ENCODE measurements at regions not wholly inside any gene's neighbourhood (a gene's known extent, or its start where the extent isn't known, plus 50 kb on each side); places are given as distances from the start of the nearest gene placed in this dataset.
"Not testable (repeated sequence)": the region's sequence is repeated elsewhere in the genome, so short reads cannot be mapped to it uniquely, and the experiment has no call there.

DNA sequence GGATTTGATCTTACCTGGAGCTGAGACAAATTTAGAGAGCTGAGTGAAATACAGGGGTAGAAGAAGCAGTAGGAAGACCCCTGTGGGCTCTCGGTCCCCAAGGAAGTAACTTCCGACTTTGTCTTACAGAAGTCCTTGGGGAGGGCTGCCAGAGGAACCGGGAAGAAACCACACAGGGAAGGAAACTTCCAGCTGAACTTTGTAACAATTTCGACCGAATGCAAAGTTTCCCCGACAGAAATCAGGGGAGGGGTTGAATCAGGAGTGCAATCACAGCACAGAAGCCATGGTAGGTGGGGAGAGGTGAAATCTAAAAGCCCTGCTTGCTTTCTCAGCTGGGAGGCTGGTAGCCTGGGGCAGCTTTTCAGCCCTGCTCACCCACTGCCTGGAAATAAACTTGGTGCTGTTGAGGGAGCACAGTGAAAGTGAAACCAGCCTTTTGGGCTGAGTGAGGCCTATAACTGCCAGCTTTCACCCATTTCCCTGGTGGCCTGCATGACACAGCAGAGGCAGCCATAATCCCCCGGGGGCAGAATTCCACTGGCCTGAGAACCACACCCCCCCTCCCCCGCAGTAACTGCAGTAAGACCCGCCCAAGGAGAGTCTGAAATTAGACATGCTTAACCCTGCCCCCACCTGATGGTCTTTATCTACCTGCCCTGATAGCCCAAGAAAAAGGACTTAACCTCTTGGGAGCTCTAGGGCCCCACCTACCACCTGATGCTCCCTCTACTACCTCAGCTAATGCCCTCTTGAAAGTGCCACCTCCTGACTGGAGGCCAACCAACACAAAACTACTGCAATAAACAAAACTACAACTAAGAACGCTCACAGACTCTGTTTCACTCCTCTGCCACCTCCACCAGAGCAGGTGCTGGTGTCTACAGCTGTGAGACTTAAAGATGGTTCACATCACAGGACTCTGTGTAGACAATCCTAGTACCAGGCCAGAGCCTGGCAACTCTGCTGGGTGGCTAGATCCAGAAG is 248.2 kb downstream of the PARM1 start:
- DNase-seq = no peak

DNA sequence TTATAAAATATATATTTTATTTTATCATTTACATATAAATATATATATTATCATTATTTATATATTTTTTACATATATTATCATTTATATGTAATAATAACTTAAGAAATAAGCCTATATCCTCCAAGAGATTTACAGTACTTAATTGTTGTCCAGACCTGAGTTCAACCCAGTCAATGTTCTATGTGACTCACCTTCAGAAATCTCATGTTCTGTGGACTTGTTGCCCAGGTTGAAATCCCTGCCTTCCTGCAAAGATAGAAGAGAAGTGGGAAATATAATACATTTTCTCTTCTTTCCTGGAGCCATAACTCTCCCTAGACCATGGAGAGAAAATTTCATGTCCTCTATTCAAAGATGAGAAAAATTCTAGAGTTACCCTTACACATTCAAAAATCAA is 247.3 kb downstream of the PARM1 start:
- DNase-seq = no peak

DNA sequence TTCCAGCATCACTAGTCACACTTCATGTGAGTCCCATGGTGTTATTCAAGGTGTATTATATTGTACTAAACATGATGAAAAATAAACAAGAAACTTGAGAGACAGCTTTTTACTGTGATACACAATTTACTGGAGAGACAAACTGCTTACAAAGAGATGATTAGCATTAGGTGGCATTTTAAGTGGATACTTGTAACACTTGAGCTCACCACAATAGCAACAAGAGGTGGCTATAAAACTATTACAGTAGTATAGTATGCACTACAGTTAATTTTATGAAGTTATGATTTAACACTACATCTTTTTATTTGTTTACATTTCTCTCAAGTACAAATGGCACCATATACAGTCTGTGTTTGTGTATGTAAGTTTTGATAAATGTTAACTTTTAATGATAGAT is 246.6 kb downstream of the PARM1 start:
- DNase-seq = no peak

DNA sequence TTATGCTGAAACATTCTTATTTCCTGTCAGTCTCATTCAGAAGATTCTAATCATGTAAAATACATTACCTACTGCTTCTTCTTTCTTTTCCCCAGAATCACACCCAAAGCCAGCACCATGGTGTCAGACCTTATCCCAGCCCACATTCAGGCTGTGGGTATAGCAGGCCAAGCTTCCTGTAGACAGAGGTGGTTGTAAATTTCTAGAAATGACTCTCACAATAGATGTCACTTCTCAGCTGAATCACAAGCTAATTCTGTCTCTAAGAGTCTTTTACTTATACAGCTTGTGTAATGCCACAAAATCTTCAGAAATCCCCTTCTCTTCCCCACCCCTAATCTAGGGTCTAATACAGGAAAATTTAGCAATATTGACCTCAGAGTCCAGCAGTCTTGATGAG is 239.6 kb downstream of the PARM1 start:
- peak; percentile 1 to 27 (median 6) for DNase-seq

DNA sequence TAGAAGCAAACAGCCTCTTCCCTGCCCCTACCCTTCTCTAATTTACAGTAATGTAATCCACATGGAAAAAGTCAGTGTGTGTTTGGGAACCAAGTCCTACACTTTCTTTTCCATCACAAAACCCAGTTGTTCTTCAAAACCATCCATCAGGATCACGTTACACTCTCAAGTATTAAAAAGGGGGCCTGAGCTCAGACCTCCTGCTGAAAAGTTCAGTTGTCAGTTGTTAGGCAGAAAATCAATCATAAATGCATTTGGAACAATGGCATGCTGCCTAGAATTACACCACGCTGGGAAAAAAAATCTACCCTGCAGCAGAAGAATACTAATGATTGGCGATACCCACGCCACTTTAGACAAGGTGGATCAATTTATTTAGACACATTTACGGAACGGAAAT is 236.5 kb downstream of the PARM1 start:
- no peak for DNase-seq

DNA sequence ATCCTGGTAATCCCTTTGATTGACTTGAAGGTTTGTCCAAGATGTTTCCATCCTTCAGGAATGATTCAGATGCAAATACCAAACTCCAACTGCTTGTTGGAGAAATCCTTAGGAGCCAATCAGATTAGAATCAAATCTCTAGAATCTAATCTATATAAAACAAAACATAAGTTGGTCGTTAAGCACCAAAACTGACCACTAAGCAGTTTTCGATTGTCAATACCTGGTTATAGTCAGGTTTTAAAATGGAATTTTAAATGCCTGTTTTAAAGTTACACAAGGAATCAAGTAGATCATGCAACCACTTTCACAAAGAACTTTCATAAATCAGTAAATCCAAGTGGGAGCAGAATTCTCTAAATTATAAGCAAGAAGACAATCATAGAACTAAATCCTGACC is 236.1 kb downstream of the PARM1 start:
- no peak for DNase-seq

DNA sequence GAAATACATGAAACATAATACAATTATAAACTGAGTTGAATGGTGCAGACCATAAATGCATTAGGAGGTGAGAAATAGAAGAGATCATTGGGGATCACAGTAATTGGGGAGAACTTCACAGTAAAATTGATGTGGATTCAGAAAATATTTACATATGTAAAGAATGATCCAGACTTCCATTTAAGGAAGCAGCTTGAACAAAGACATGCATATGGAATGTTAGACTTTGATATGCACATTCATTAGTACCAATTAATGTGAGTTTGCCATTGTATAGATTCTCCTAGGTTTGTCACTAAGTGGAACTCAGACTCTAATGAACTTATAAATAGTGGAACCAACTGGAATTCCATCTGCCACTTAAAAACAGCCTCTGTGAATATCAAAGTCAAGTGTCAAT is 235.6 kb downstream of the PARM1 start:
- DNase-seq = no peak

DNA sequence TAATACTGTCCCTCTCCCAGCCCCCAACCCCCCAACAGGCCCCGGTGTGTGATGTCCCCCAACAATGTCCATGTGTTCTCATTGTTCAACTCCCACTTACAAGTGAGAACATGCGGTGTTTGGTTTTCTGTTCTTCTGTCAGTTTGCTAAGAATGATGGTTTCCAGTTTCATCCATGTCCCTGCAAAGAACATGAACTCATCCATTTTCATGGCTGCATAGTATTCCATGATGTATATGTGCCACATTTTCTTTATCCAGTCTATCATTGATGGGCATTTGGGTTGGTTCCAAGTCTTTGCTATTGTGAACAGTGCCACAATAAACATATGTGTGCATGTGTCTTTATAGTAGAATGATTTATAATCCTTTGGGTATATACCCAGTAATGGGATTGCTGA is 232.2 kb downstream of the PARM1 start:
- DNase-seq = not testable (repeated sequence)

DNA sequence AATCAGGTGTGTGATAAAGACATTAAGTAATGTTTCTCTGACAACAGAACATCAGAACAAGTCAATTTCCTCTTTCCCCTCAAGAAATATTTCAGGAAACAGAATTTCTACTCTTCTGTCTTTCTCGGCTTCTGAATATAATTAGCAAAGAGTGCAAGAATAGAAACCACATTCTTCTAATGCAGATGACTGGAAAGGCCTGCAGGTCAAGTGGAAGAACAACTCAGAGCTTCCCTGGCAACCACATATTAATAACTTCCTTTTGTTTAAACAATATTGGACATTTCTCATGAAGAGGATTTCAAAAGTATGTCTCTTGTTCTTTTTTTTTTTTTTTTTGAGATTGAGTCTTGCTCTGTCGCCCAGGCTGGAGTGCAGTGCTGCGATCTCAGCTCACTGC is 225.5 kb downstream of the PARM1 start:
- no peak for DNase-seq

DNA sequence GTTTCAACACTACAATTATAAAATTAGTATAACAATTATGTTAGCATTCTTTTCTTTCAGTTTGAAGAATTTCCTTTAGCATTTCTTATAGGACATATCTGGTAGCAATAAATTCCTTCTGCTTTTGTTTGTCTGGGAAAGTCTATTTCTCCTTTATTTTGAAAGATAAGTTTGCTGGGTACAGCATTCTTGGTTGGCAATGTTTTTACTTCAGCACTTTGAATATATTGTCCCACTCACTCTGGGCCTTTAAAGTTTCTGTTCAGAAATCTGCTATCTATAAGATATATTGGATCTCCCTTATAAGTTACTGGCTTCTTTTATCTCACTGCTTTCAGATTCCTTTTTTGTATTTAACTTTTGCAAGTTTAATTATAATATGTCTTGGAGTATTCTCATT is 222.1 kb downstream of the PARM1 start:
- DNase-seq = no peak

DNA sequence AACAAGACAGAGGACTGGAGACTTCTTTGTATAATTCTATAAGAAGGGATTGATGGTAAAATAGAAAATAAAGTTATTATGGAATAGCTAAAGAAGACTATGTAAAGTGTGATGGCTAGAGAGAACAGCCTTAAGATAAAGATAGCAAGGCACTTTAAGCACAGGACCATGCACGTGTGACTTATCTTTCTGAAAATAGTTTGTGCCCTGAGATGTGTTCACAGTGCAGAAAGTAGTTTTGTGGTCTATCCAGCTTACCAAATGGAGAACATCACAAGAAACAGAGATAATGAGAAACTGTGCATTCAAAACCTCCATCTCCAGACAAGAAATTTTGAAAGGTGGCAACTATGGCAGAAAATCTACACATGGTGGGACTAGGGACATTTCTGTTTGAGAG is 213.3 kb downstream of the PARM1 start:
- no peak for DNase-seq

DNA sequence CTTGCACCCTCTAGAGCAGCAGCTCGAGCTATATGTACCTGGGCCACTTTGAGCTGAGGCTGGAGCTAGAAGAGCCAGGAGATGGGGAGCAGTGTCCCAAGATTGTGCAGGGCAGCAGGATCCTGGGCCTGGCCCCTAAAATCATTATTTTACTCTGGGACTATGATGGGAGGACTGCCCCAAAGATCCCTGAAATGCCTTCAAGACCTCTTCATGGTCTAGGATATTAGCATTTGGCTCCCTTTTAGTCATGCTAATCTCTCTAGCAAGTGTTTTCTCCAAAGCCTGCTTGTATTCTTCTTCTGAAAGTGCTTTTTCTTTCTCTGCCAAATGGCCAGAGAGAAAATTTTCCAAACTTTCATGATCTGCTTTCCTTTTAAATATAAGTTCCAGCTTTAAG is 211.6 kb downstream of the PARM1 start:
- DNase-seq = no peak

DNA sequence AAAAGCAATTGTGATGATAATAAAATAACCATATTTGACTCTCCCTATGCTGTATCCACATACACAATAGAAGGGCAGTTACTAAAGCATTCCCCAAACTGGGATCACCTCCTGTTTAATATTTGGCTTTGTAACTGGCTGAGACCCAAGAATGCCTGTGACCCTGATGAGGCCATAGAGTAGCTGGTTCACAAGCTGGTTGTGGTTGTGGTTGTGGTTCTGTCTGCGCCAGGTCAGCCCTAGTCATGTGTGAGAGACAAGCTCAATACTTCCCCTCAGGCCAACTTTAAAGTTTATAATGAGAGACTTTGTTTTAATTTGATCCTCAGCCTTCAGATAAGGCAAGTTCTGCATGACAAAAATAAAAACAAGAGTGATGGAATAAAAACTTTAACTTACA is 209.9 kb downstream of the PARM1 start:
- no peak for DNase-seq

DNA sequence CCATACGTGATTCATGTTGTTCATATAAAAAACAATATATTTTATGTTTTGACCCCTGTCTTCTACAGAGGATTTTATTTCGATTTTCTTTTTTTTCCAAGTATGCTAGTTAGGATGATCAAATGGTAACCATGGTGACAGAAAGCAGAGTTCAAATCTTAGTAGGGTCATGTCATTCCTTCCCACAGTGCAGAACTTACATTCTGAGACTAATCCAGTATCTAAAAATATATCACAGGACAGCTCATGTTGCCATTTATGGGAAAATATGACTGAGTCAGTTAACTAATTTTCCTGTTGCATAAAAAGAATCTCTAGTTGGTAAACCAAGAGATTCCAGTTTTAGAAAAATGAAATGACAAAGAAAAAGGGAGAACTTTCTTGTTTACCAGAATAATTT is 209.5 kb downstream of the PARM1 start:
- no peak for DNase-seq

DNA sequence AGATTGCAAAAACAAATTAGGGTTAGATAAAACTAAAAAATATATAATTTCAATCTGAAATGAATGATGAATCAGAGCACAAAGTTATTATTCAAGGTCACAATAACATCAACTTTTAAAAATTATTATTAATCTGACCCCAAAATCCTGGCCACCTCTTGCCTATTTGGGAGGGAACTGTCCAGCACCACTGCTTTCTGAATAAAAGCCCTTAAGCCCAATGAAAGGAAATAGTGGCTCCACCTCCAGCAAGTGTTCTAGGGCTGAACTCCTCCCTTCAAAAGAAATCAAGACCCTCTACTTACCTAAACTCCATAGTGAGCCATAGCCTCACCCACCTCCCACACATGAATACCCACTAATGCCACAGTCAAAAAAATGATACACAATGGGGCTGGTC is 208.2 kb downstream of the PARM1 start:
- no peak for DNase-seq

DNA sequence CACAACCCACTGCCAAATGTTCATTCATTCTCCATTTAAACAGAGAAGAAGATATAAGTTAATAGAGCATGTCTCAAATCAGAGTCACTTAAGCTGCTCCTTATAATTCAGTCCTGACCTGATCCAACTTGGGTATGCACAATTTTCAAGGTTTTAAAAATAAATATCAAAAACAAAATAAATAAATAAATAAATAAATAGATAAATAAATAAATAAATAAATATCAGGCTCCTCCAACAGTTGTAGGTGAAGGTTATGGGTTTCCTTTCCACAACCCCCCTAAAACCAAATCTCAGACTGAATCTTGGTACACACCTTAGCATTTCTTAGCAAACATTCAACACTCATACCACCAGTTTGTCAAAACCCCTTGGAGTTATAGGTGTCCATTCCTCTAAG is 204.4 kb downstream of the PARM1 start:
- no peak for DNase-seq

DNA sequence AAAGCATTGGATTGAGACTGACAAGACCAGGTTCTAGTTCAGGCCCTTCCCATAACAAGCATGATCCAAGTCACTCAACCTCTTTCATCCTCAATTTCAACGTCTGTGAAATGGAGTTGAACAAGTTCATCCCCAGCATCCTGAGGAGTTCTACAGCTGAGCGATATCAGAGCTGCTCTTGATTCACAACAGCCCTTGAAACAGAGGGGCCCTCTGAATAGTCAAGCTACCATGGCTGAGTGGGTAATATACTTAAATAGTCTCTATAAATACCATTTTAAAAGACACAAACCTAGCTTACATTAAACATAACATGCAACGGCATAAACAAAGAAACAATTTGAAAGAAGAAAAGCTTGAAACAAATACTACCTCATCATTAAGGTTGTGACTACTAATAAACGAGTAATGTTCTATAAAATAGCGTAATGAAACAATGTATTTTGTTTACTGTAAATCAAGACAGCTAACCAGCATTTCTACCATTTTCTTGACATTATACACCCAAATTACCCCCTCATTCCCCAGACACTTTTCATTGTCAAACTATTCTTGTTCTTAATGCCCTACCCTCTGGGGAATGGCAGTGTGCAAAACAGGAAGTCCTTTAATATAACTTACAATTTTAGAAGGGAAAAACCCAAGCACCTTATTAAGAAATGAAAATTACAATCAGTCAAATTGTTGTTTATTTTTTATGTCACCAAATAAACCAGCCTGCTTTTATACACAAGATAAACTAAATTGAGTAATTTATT is 202.3 kb downstream of the PARM1 start:
- no peak for DNase-seq

DNA sequence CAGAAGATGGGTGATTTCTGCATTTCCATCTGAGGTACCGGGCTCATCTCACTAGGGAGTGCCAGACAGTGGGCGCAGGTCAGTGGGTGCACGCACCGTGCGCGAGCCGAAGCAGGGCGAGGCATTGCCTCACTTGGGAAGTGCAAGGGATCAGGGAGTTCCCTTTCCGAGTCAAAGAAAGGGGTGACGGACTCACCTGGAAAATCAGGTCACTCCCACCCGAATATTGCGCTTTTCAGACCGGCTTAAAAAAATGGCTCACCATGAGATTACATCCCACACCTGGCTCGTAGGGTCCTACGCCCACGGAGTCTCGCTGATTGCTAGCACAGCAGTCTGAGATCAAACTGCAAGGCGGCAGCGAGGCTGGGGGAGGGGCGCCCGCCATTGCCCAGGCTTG is 194.0 kb downstream of the PARM1 start:
- not testable (repeated sequence) for DNase-seq

DNA sequence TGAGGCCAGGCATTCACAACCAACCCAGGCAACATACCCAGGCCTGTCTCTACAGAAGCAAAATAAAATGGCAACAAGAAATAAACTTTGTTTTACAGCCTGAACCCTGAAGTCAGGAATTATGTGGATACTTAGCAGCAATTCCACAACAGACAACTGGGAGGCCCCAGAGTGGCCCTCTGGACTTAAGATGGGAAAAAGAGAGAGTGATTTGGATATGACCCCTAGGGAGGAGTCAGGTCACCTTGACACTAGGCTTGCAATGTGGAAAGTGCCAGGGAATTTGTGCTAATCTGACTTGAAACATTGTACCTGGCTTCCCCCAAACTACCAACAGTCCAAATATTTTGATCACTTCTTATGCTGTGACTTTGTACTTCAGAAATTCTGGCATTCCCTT is 193.1 kb downstream of the PARM1 start:
- DNase-seq = no peak

DNA sequence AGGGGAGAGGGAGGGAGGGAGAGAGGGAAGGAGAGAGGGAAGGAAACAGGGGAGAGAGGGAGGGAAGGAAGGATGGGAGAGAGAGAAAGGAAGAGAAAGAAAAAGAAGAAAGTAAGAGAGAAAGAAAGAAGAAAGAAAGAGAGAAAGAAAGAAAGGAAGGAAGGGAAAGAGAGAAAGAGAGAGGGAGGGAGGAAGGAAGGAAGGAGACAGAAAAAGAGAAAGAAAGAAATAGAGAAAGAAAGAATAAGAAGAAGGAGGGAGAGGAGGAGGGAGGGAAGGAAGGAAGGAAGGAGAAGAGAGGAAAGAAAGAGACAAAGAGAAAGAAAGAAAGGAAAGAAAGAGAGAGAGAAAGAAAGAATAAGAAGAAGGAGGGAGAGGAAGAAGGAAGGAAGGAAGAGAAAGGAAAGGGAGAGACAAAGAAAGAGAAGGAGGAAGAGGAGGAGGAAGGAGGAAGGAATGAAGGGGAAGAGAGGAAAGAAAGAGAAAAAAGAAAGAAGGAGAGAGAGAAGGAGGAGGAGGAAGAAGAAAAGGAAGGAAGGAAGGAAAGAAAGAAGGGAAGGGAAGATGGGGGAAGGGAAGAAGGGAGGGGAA is 189.6 kb downstream of the PARM1 start:
- DNase-seq = no peak

DNA sequence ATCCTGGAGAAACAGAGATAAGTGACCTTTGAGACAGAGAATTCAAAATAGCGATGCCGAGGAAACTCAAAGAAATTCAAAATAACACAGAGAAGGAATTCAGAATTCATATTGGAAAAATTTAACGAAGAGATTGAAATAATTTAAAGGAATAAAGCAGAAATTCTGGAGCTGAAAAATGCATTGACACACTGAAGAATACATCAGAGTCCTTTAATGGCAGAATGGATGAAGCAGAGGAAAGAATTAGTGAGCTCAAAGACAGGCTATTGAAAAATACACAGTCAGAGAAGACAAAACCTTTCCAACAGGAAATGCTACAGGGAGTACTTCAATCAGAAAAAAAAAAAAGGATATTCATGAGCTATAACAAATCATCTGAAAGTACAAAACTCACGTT is 185.8 kb downstream of the PARM1 start:
- DNase-seq = no peak

DNA sequence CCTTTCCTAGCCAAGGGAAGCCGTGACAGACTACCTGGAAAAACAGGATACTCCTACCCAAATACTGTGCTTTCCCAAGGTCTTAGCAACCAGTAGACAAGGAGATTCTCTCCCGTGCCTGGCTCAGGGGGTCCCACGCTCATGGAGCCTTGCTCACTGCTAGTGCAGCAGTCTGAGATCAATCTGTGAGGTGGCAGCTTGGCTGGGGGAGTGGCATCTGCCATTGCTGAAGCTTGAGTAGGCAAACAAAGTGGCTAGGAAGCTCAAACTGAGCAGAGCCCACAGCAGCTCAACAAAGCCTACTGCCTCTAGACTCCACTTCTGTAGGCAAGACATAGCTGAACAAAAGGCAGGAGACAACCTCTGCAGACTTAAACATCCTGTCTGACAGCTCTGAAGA is 177.1 kb downstream of the PARM1 start:
- no peak for DNase-seq

DNA sequence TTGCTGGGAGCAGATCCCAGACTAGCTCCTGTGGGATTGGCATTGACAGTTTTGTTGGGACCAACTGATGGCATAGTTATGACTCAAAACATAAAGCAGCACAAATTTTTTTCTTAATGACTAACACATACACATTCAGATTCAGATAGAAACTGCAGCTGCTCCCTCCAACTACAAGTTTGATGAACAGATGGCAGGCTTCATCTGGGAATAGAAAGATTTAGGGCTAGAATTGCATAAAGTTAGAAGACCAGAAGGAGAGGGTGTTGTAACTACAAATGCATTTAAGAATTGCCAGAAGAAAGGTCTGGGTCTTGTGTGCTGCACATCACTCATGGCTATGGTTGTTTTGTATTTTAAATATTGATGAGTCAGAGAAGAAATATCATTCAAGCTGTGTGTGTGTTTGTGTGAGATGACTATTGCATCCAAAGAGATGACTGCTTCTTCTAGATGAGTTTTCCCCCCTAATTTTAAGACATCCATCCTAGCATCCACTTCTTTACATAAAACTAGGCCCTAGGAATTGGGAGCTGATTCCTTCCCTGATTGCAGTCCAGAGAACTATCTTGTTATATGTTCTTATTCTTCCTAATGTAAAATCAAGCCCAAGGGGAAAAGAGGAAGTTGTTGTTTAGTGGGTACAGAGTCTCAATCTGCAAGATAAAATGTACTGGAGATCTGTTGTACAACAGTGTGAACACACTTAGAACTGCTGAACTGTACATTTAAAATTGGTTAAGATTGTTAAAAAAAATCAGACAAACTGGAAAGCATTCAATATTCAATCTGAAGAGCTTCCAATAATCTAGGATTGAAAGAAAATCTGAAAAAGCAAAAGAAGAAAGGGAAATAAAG is 175.1 kb downstream of the PARM1 start:
- DNase-seq = no peak
